ENCODE measurements at regions not wholly inside any gene's neighbourhood (a gene's known extent, or its start where the extent isn't known, plus 50 kb on each side); places are given as distances from the start of the nearest gene placed in this dataset.

- no peak overlapping the region for H3K4me2 ChIP-seq (ENCODE audit: low read length)
Measured at GRCh38 chr17:34781071-34781470, 180.2 kb downstream of the CCT6B start.

GRCh38 chr17:34780438-34780837, 180.8 kb downstream of the CCT6B start:
- peaks cover 11% of the 10 kb centered on the region for H3K9me3 ChIP-seq (ENCODE audit: insufficient read depth, low read depth, low read length)
- H3K4me1 ChIP-seq (ENCODE audit: insufficient read depth, low read length), result no peaks in the 10 kb centered on the region
- no peak overlapping the region for H3K4me3 ChIP-seq (ENCODE audit: insufficient read depth, low read depth, low read length)
- Mint-ChIP-seq H3K36me3 (ENCODE audit: low read depth, unreplicated experiment) (no peaks in the 10 kb centered on the region), H3K4me3 (ENCODE audit: unreplicated experiment) (no peak overlapping the region), H3K9me3 (ENCODE audit: unreplicated experiment) (peaks cover 12% of the 10 kb centered on the region), H3K27ac (ENCODE audit: unreplicated experiment) (no peak overlapping the region), H3K4me1 (ENCODE audit: low read depth, unreplicated experiment) (no peaks in the 10 kb centered on the region), H3K27me3 (ENCODE audit: low read depth, unreplicated experiment) (peaks cover 36% of the 10 kb centered on the region)
- H3K79me2 ChIP-seq (ENCODE audit: insufficient read depth, low read length), result no peaks in the 10 kb centered on the region
- no peak overlapping the region for H2AFZ ChIP-seq (ENCODE audit: low read depth, low read length)
- FAIRE-seq, result no peak
- H3K36me3 ChIP-seq (ENCODE audit: insufficient read depth, low read length), result no peaks in the 10 kb centered on the region
- no peak overlapping the region for H3K9ac ChIP-seq (ENCODE audit: low read length)
- H4K20me1 ChIP-seq (ENCODE audit: insufficient read depth, low read length), result no peaks in the 10 kb centered on the region
- H3K27me3 ChIP-seq (ENCODE audit: insufficient read depth, low read length), result no peaks in the 10 kb centered on the region
- TF ChIP-seq EZH2 (IDR thresholded peaks at IDR 0.05; ENCODE audit: insufficient read depth, low read length) (no peak), CTCF (IDR thresholded peaks at IDR 0.05; ENCODE audit: insufficient read depth, low read depth, low read length) (no peak)
- DNase-seq (ENCODE audit: low read depth), result no peak
- H3K4me2 ChIP-seq (ENCODE audit: low read length), result no peak overlapping the region
- no peak overlapping the region for H3K27ac ChIP-seq (ENCODE audit: low read depth, low read length)

More at GRCh38 chr17:34781071-34781470, 180.2 kb downstream of the CCT6B start:
- Mint-ChIP-seq H3K36me3 (ENCODE audit: low read depth, unreplicated experiment) (no peaks in the 10 kb centered on the region), H3K27me3 (ENCODE audit: low read depth, unreplicated experiment) (peaks cover 39% of the 10 kb centered on the region), H3K27ac (ENCODE audit: unreplicated experiment) (no peak overlapping the region), H3K9me3 (ENCODE audit: unreplicated experiment) (peaks cover 12% of the 10 kb centered on the region), H3K4me1 (ENCODE audit: low read depth, unreplicated experiment) (no peaks in the 10 kb centered on the region), H3K4me3 (ENCODE audit: unreplicated experiment) (no peak overlapping the region)
- TF ChIP-seq EZH2 (IDR thresholded peaks at IDR 0.05; ENCODE audit: insufficient read depth, low read length), result no peak
- no peak for TF ChIP-seq CTCF (IDR thresholded peaks at IDR 0.05; ENCODE audit: insufficient read depth, low read depth, low read length)
- DNase-seq (ENCODE audit: low read depth) (no peak), FAIRE-seq (no peak)
- Histone ChIP-seq H3K4me1 (ENCODE audit: insufficient read depth, low read length) (no peaks in the 10 kb centered on the region), H3K27me3 (ENCODE audit: insufficient read depth, low read length) (no peaks in the 10 kb centered on the region), H3K9me3 (ENCODE audit: insufficient read depth, low read depth, low read length) (peaks cover 11% of the 10 kb centered on the region), H3K79me2 (ENCODE audit: insufficient read depth, low read length) (no peaks in the 10 kb centered on the region), H2AFZ (ENCODE audit: low read depth, low read length) (no peak overlapping the region), H3K27ac (ENCODE audit: low read depth, low read length) (no peak overlapping the region), H3K36me3 (ENCODE audit: insufficient read depth, low read length) (no peaks in the 10 kb centered on the region), H4K20me1 (ENCODE audit: insufficient read depth, low read length) (no peaks in the 10 kb centered on the region), H3K9ac (ENCODE audit: low read length) (no peak overlapping the region), H3K4me3 (ENCODE audit: insufficient read depth, low read depth, low read length) (no peak overlapping the region)

GRCh38 chr17:34776456-34777443, 184.5 kb downstream of the CCT6B start:
- Mint-ChIP-seq H3K36me3 (ENCODE audit: low read depth, unreplicated experiment) (no peaks in the 10 kb centered on the region), H3K27ac (ENCODE audit: unreplicated experiment) (no peak overlapping the region), H3K4me3 (ENCODE audit: unreplicated experiment) (no peak overlapping the region), H3K4me1 (ENCODE audit: low read depth, unreplicated experiment) (no peaks in the 10 kb centered on the region), H3K27me3 (ENCODE audit: low read depth, unreplicated experiment) (peaks cover 49% of the 10 kb centered on the region), H3K9me3 (ENCODE audit: unreplicated experiment) (peaks cover 10% of the 10 kb centered on the region)
- H4K20me1 ChIP-seq (ENCODE audit: insufficient read depth, low read length), result no peaks in the 10 kb centered on the region
- no peak overlapping the region for H3K27ac ChIP-seq (ENCODE audit: low read depth, low read length)
- H3K79me2 ChIP-seq (ENCODE audit: insufficient read depth, low read length), result no peaks in the 10 kb centered on the region
- no peak overlapping the region for H3K4me3 ChIP-seq (ENCODE audit: insufficient read depth, low read depth, low read length)
- H3K4me1 ChIP-seq (ENCODE audit: insufficient read depth, low read length), result no peaks in the 10 kb centered on the region
- H3K9ac ChIP-seq (ENCODE audit: low read length), result no peak overlapping the region
- H3K27me3 ChIP-seq (ENCODE audit: insufficient read depth, low read length), result no peaks in the 10 kb centered on the region
- H3K4me2 ChIP-seq (ENCODE audit: low read length), result no peak overlapping the region
- DNase-seq (ENCODE audit: low read depth), result no peak
- FAIRE-seq, result no peak
- peaks cover 11% of the 10 kb centered on the region for H3K9me3 ChIP-seq (ENCODE audit: insufficient read depth, low read depth, low read length)
- no peaks in the 10 kb centered on the region for H3K36me3 ChIP-seq (ENCODE audit: insufficient read depth, low read length)
- no peak for TF ChIP-seq CTCF (IDR thresholded peaks at IDR 0.05; ENCODE audit: insufficient read depth, low read depth, low read length)
- TF ChIP-seq EZH2 (IDR thresholded peaks at IDR 0.05; ENCODE audit: insufficient read depth, low read length), result no peak
- no peak overlapping the region for H2AFZ ChIP-seq (ENCODE audit: low read depth, low read length)
